Suprapubic skin (tissue), 4 donors: ENCODE measurements at regions not wholly inside any gene's neighbourhood (a gene's known extent, or its start where the extent isn't known, plus 50 kb on each side); places are given as distances from the start of the nearest gene placed in this dataset.

Source experiments
- DNase-seq, 2 donors: peaks; one replicate each; pipeline ENCODE4 v3.0.0-alpha.2; 2019; ENCODE audit warnings: low spot score in 2 of 2
- H3K27ac ChIP-seq: fragments of 200-600 bp; sonication (generic); one replicate; pipeline ENCODE4 v1.5.1; 2019
- H3K27me3 ChIP-seq: fragments of 200-600 bp; sonication (generic); one replicate; pipeline ENCODE4 v1.5.1; 2019
- H3K36me3 ChIP-seq: fragments of 200-600 bp; sonication (generic); one replicate; pipeline ENCODE4 v1.5.1; 2019
- H3K4me1 ChIP-seq: fragments of 200-600 bp; sonication (generic); one replicate; pipeline ENCODE4 v1.5.1; 2019
- H3K4me3 ChIP-seq: fragments of 200-600 bp; sonication (generic); one replicate; pipeline ENCODE4 v1.5.1; 2019; ENCODE audit warnings: mild to moderate bottlenecking
- H3K9me3 ChIP-seq: fragments of 200-600 bp; sonication (generic); one replicate; pipeline ENCODE4 v1.5.1; 2019
- EP300 ChIP-seq: sonication (generic); formaldehyde crosslinking; IDR thresholded peaks from one replicate; pipeline ENCODE4 v1.6.1; 2017; ENCODE audit warnings: antibody characterized with exemption
- POLR2A ChIP-seq, 2 donors: fragments of 450-650 bp; IDR thresholded peaks; one replicate each; pipeline ENCODE4 v1.6.1; 2017; ENCODE audit warnings: antibody characterized with exemption in 2 of 2, mild to moderate bottlenecking in 2 of 2, moderate library complexity in 2 of 2
- POLR2AphosphoS5 ChIP-seq, 3 donors: sonication (generic); formaldehyde crosslinking; IDR thresholded peaks; one replicate each; pipeline ENCODE4 v1.6.1; 2017; ENCODE audit warnings: antibody characterized with exemption in 3 of 3
- WGBS: methylation state at CpG from one replicate; pipeline ENCODE4 v1.1.5; 2018; 5-methylcytosine and 5-hydroxymethylcytosine counted together
- TF ChIP-seq, protein P1 (sequence below), 2 donors: fragments of 200-600 bp in 1 of 2; fragments of 450-650 bp in 1 of 2; sonication (generic) in 1 of 2; IDR thresholded peaks; one replicate each; pipeline ENCODE4 v1.5.1; 2016 to 2019; ENCODE audit warnings: antibody characterized with exemption in 2 of 2, mild to moderate bottlenecking in 1 of 2, moderate library complexity in 1 of 2

DNA sequence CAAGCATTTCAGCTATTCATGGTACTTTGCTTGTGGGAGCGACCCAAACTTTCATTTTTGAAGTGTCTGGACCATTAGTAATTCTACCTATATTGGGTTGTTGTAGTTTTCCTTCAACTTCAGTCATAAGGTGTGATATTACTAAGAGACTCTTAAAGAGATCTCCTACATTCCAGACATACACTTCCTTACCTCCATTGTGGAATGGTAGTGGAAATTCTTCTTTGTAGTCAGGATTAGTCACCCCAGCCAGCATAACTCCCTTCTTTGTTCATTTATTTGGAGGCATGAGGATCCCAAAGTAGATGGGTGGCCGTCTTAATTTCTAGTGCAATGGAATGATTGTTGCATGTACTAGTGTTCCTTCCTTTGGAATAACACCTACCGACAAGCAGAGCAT lies 991.4 kb downstream of the ARAP2 start:
- WGBS: 96% methylated on average over 3 of the region's 3 CpGs
- Histone ChIP-seq H3K36me3 (no peaks in the 10 kb centered on the region), H3K4me1 (no peaks in the 10 kb centered on the region), H3K9me3 (no peaks in the 10 kb centered on the region), H3K4me3 (no peak overlapping the region), H3K27ac (no peak overlapping the region), H3K27me3 (no peaks in the 10 kb centered on the region)
- TF ChIP-seq, protein P1, sequence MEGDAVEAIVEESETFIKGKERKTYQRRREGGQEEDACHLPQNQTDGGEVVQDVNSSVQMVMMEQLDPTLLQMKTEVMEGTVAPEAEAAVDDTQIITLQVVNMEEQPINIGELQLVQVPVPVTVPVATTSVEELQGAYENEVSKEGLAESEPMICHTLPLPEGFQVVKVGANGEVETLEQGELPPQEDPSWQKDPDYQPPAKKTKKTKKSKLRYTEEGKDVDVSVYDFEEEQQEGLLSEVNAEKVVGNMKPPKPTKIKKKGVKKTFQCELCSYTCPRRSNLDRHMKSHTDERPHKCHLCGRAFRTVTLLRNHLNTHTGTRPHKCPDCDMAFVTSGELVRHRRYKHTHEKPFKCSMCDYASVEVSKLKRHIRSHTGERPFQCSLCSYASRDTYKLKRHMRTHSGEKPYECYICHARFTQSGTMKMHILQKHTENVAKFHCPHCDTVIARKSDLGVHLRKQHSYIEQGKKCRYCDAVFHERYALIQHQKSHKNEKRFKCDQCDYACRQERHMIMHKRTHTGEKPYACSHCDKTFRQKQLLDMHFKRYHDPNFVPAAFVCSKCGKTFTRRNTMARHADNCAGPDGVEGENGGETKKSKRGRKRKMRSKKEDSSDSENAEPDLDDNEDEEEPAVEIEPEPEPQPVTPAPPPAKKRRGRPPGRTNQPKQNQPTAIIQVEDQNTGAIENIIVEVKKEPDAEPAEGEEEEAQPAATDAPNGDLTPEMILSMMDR (IDR thresholded peaks at IDR 0.05): no peak
- TF ChIP-seq EP300 (no peak), POLR2A (IDR thresholded peaks at IDR 0.05) (no peak), POLR2AphosphoS5 (IDR thresholded peaks at IDR 0.05) (no peak)
- DNase-seq: no peak

DNA sequence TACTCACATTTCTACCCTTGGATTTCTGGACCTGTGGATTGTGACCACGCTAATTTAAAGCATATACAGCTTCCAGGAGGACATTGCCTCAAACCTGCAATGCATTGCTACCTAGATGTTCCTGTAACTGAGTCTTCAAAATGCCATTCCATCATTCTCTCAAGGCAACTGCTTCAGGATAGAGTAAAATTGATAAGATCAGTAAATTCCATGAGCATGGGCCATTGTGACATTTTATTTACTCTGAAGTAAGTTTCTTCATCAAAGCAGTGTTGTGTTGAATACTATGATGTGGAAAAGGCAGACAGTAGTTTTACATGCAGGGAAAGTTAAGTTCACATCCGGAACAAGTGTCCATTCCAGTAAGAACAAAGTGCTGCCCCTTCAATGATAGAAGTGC lies 991.0 kb downstream of the ARAP2 start:
- H3K27ac ChIP-seq: no peak overlapping the region
- TF ChIP-seq EP300: no peak
- no peak for TF ChIP-seq POLR2A (IDR thresholded peaks at IDR 0.05)
- TF ChIP-seq, protein P1 (IDR thresholded peaks at IDR 0.05): no peak
- TF ChIP-seq POLR2AphosphoS5 (IDR thresholded peaks at IDR 0.05): no peak

DNA sequence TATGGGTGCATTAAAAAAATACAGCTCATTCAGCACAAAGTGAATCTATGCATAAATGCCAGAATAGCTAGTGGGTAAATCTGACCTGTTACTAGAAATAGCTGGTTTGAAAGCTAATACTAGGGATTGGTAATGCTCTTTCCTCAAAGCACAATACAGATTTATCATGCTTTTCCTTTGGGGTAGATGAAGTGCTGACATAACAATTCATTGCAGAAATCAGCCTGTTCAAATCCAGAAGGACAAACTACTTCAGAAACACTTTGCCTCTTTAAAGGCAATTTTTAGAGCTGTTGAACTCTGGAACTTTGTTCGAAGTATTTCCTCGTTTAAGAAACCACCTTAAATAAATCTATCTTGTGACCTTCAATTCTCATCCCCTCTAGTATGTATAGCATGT lies 957.9 kb downstream of the ARAP2 start:
- no peaks in the 10 kb centered on the region for H3K27me3 ChIP-seq
- no peak overlapping the region for H3K4me3 ChIP-seq
- TF ChIP-seq, protein P1 (IDR thresholded peaks at IDR 0.05): no peak
- TF ChIP-seq EP300: no peak
- no peak for TF ChIP-seq POLR2AphosphoS5 (IDR thresholded peaks at IDR 0.05)
- no peak for TF ChIP-seq POLR2A (IDR thresholded peaks at IDR 0.05)
- WGBS: 81% methylated on average over 2 of the region's 2 CpGs
- no peaks in the 10 kb centered on the region for H3K9me3 ChIP-seq
- H3K4me1 ChIP-seq: no peaks in the 10 kb centered on the region
- no peak overlapping the region for H3K27ac ChIP-seq
- H3K36me3 ChIP-seq: no peaks in the 10 kb centered on the region
- no peak for DNase-seq

More for the DNA sequence above, 991.0 kb downstream of the ARAP2 start:
- Histone ChIP-seq H3K9me3 (no peaks in the 10 kb centered on the region), H3K4me3 (no peak overlapping the region), H3K36me3 (no peaks in the 10 kb centered on the region), H3K4me1 (no peaks in the 10 kb centered on the region), H3K27me3 (no peaks in the 10 kb centered on the region)
- no peak for DNase-seq
- 80% methylated on average over 2 of the region's 2 CpGs for WGBS

DNA sequence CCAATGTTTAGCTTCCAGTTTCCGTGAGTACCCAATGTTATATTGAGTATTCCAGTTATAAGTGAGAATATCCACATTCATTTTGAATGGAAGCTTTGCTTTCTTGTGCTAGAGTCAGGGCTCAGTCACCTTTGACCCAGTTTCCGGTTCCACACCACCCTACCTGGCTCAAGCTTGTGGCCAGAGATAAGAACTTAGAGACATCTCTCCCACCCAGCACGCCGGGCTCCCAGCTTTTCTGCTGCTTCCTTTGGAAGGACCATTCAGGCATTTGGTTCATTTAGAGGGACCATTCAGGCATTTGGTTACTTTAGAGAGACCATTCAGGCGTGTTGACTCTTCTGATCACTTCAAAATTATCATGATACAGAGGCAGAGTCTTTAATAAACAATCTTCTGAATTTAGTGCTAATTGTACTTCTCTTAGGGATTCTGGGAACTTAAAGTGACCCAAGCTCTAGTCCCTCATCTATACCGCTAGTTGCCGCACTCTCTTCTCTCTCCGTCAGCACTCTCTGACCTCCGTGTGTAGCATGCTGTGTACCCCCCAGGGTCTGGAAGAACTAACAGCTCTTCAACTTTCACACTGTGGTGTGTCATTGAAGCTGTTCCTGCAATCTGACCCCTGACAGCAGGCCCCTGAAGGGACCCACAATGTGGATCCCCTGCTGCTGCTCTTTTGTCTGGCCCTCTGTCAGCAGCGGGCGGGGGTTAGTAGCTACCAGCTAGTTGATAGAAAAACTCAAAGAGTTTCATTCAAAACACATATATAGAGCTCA lies 943.1 kb downstream of the ARAP2 start:
- Histone ChIP-seq H3K4me1 (no peaks in the 10 kb centered on the region), H3K27me3 (no peaks in the 10 kb centered on the region), H3K9me3 (no peaks in the 10 kb centered on the region), H3K4me3 (no peak overlapping the region), H3K36me3 (no peaks in the 10 kb centered on the region), H3K27ac (no peak overlapping the region)
- 81% methylated on average over 11 of the region's 11 CpGs for WGBS
- no peak for TF ChIP-seq POLR2A (IDR thresholded peaks at IDR 0.05)
- TF ChIP-seq, protein P1 (IDR thresholded peaks at IDR 0.05): no peak
- TF ChIP-seq POLR2AphosphoS5 (IDR thresholded peaks at IDR 0.05): no peak
- no peak for TF ChIP-seq EP300
- no peak for DNase-seq

DNA sequence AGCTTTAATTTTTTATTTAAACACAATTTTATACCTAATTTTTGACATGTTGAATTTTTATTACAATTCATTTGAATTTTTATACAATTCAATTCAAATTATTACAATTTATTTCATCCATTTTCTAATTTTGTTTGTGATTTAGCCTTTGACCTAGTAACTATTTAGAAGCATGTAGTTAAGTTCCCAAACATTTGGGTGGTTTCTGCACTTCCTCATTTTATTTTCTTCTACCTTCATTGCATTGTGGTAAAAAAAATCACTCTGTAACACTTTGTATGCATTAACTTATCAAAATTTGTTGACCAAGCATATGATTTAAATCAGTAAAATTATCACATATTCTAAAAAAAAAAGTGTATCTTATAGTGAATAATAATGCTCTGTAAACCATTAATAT lies 928.9 kb downstream of the ARAP2 start:
- Histone ChIP-seq H3K27me3 (no peaks in the 10 kb centered on the region), H3K9me3 (no peaks in the 10 kb centered on the region), H3K4me3 (no peak overlapping the region), H3K27ac (no peak overlapping the region), H3K4me1 (no peaks in the 10 kb centered on the region), H3K36me3 (no peaks in the 10 kb centered on the region)
- TF ChIP-seq POLR2A (IDR thresholded peaks at IDR 0.05) (no peak), EP300 (no peak), POLR2AphosphoS5 (IDR thresholded peaks at IDR 0.05) (no peak)
- TF ChIP-seq, protein P1 (IDR thresholded peaks at IDR 0.05): no peak
- no peak for DNase-seq
